Naive B cell (primary cell): ENCODE measurements at regions not wholly inside any gene's neighbourhood (a gene's known extent, or its start where the extent isn't known, plus 50 kb on each side); places are given as distances from the start of the nearest gene placed in this dataset.

Source experiments
- ATAC-seq, 2 donors: fragments of 150-1000 bp; cut with Tn5 transposase; 2 replicates each; pipeline ENCODE4 v1.10.0; 2021; ENCODE audit warnings: low read depth in 2 of 2, mild to moderate bottlenecking in 2 of 2, moderate library complexity in 2 of 2
- DNase-seq: peaks from one replicate; pipeline ENCODE4 v3.0.0; 2022
- H3K27ac Mint-ChIP-seq, 6 donors: one replicate each; pipeline ENCODE4 v1.8.0; 2020 to 2022; ENCODE audit warnings: mild to moderate bottlenecking in 6 of 6, mixed read lengths in 6 of 6, moderate library complexity in 5 of 6, inconsistent platforms in 2 of 6
- H3K27me3 Mint-ChIP-seq, 3 donors: one replicate each; pipeline ENCODE4 v1.8.0; 2021 to 2022; ENCODE audit warnings: mixed read lengths in 3 of 3, mild to moderate bottlenecking in 1 of 3
- H3K36me3 Mint-ChIP-seq, 2 donors: one replicate each; pipeline ENCODE4 v1.8.0; 2020 to 2022; ENCODE audit warnings: mixed read lengths in 2 of 2, inconsistent platforms in 1 of 2, mild to moderate bottlenecking in 1 of 2
- H3K4me1 Mint-ChIP-seq, 3 donors: one replicate each; pipeline ENCODE4 v1.8.0; 2020 to 2022; ENCODE audit warnings: mixed read lengths in 3 of 3, inconsistent platforms in 1 of 3, mild to moderate bottlenecking in 1 of 3, moderate library complexity in 1 of 3
- H3K4me3 Mint-ChIP-seq, 8 donors: one replicate each; pipeline ENCODE4 v1.8.0; 2020 to 2022; ENCODE audit warnings: mild to moderate bottlenecking in 8 of 8, mixed read lengths in 8 of 8, moderate library complexity in 8 of 8, inconsistent platforms in 2 of 8
- H3K9me3 Mint-ChIP-seq, 7 donors: one replicate each; pipeline ENCODE4 v1.8.0; 2020 to 2022; ENCODE audit warnings: mixed read lengths in 7 of 7, mild to moderate bottlenecking in 5 of 7, inconsistent platforms in 2 of 7, moderate library complexity in 1 of 7

GRCh38 chr6:148208298-148208697 is 134.3 kb upstream of the SASH1 start:
- H3K4me1 Mint-ChIP-seq, result peaks cover 4 to 17% (median 6%) of the 10 kb centered on the region in 3 donors
- H3K36me3 Mint-ChIP-seq, result no peaks in the 10 kb centered on the region
- DNase-seq, result no peak
- peak overlapping the region in 1 of 6 donors; percentile 21 for H3K27ac Mint-ChIP-seq
- no peak overlapping the region for H3K4me3 Mint-ChIP-seq
- peaks cover 58 to 71% (median 67%) of the 10 kb centered on the region in 3 donors for H3K27me3 Mint-ChIP-seq
- H3K9me3 Mint-ChIP-seq, result peaks cover 2 to 19% (median 8%) of the 10 kb centered on the region in 7 donors
- no peak for ATAC-seq

DNA sequence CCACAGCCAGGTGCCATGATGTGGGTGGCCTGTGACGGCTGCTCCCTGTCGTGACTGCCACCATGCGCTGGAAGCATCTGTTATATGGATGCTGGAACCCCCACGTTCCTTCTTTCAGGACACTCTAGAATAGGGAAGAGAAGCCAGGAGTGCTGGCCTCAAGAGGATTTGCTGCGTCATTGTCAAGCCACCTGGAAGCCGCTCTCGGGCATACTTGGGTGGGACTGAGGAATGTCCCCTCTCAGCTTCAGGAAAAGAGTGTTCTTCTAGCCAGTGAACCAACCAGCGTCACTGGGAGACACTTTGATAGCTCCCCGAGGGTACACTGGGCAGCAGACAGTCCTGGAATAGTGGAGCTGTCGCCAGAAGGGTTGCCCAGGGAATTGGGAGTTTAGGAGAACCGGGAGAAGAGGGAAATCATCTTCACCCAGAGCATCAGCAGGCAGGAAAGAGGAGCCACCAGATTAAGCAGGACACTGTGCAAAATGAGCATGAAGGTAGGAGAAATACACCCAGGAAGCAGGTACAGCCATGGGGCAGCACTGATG is 130.8 kb upstream of the SASH1 start:
- Mint-ChIP-seq H3K4me3 (no peak overlapping the region), H3K9me3 (peaks cover 0 to 6% (median 0%) of the 10 kb centered on the region in 7 donors), H3K27me3 (peaks cover 46 to 71% (median 57%) of the 10 kb centered on the region in 3 donors), H3K4me1 (no peaks in the 10 kb centered on the region), H3K27ac (no peak overlapping the region), H3K36me3 (no peaks in the 10 kb centered on the region)
- DNase-seq, result no peak
- ATAC-seq, result no peak

DNA sequence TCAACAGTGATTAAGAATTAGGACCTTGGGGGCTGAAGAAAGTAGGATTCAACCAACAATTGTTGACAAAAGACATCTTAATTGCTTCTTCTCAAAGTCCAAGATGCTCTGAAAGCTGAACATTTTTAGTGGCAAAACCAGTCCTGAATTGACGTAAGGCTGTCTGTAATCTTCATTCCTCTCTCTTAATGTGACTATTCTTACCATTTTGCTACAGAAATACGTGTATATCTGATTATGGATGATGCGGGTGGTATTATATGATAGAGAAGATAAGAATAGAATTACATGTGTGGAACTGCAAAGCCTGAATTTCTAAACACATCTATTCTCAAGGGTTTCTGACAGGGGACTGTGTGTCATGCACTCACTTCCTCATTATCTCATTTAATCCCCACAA is 130.3 kb upstream of the SASH1 start:
- H3K4me3 Mint-ChIP-seq, result no peak overlapping the region
- no peaks in the 10 kb centered on the region for H3K4me1 Mint-ChIP-seq
- DNase-seq (no peak), ATAC-seq (no peak)
- peaks cover 0 to 4% (median 0%) of the 10 kb centered on the region in 7 donors for H3K9me3 Mint-ChIP-seq
- no peaks in the 10 kb centered on the region for H3K36me3 Mint-ChIP-seq
- H3K27ac Mint-ChIP-seq, result no peak overlapping the region
- peaks cover 41 to 66% (median 52%) of the 10 kb centered on the region in 3 donors for H3K27me3 Mint-ChIP-seq

- DNase-seq, result no peak
- peaks cover 0 to 2% (median 0%) of the 10 kb centered on the region in 7 donors for H3K9me3 Mint-ChIP-seq
- H3K4me1 Mint-ChIP-seq, result peaks cover 0 to 4% (median 0%) of the 10 kb centered on the region in 3 donors
- H3K27ac Mint-ChIP-seq, result no peak overlapping the region
- no peak overlapping the region for H3K4me3 Mint-ChIP-seq
- H3K27me3 Mint-ChIP-seq, result peaks cover 31 to 58% (median 50%) of the 10 kb centered on the region in 3 donors
- H3K36me3 Mint-ChIP-seq, result no peaks in the 10 kb centered on the region
- ATAC-seq, result no peak
Observed at GRCh38 chr6:148213366-148213765, 129.3 kb upstream of the SASH1 start.

DNA sequence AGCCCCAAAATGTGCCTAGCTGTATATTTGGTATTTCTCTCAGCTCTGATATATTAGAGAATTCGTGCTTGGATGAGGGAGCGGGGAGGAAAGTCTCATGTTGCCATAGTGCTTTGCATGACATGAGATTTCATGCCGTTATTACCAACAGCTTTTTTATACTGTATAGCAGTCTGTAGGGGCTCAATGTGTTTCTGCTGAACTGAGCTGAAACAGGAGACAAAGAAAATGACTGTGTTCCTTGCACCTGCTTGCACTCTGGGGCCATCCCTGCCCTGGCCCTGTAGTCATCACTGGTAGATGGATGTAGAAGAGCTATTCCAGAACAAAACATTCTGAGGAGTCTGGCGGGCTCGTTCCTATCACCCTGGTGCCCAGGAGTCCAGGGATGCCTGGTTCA is 128.0 kb upstream of the SASH1 start:
- Mint-ChIP-seq H3K4me3 (no peak overlapping the region), H3K27me3 (peaks cover 32 to 60% (median 41%) of the 10 kb centered on the region in 3 donors), H3K9me3 (peaks cover 0 to 2% (median 0%) of the 10 kb centered on the region in 7 donors), H3K27ac (no peak overlapping the region), H3K4me1 (peaks cover 0 to 4% (median 0%) of the 10 kb centered on the region in 3 donors), H3K36me3 (no peaks in the 10 kb centered on the region)
- no peak for DNase-seq
- no peak for ATAC-seq

DNA sequence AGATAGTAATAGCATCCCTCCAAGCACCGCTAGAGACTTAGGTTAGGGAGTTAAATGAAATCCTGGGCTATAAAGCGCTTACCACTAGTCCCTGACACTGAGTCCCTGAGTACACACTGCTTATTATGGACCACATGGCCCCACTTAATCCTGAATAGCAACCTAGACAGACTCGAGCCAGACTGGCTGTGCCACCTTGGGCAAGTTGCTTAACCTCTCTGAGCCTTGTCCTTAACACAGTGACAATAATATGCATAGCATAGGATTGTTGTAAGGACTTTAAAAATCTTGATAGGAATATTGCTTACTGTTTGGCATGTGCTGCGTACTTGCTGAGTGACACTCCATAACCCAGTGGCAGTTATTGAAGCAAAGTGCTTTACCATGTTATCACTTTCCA is 125.6 kb upstream of the SASH1 start:
- no peak for ATAC-seq

DNA sequence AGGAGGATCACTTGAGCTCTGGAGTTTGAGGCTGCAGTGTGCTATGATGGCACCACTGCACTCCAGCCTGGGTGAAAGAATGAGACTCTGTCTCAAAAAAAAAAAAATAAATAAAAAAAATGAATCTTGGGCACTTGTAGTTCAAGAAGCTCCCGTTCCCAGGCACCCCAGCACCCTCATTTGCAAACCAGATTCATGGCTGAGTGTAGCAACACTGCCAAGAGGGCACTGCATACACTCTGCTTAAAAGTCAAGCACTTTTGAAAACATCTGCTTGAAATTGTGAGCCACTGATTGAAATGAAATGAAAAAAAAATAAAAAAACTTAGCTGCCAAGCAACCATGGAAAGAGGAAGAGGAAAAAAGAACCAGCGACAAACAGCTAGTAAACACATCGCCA is 124.7 kb upstream of the SASH1 start:
- peaks cover 37 to 45% (median 42%) of the 10 kb centered on the region in 3 donors for H3K27me3 Mint-ChIP-seq
- no peak for ATAC-seq
- H3K4me3 Mint-ChIP-seq, result peak overlapping the region in 1 of 8 donors; percentile 4
- peak overlapping the region in 1 of 6 donors; percentile 1 for H3K27ac Mint-ChIP-seq
- peaks cover 0 to 4% (median 0%) of the 10 kb centered on the region in 3 donors for H3K4me1 Mint-ChIP-seq
- DNase-seq, result no peak
- H3K9me3 Mint-ChIP-seq, result peaks cover 0 to 3% (median 0%) of the 10 kb centered on the region in 7 donors
- no peaks in the 10 kb centered on the region for H3K36me3 Mint-ChIP-seq

More for the DNA sequence above, 125.6 kb upstream of the SASH1 start:
- Mint-ChIP-seq H3K27me3 (peaks cover 44 to 50% (median 44%) of the 10 kb centered on the region in 3 donors), H3K27ac (no peak overlapping the region), H3K9me3 (peaks cover 0 to 2% (median 0%) of the 10 kb centered on the region in 7 donors), H3K4me1 (peaks cover 0 to 4% (median 0%) of the 10 kb centered on the region in 3 donors), H3K4me3 (no peak overlapping the region), H3K36me3 (no peaks in the 10 kb centered on the region)
- DNase-seq, result no peak

DNA sequence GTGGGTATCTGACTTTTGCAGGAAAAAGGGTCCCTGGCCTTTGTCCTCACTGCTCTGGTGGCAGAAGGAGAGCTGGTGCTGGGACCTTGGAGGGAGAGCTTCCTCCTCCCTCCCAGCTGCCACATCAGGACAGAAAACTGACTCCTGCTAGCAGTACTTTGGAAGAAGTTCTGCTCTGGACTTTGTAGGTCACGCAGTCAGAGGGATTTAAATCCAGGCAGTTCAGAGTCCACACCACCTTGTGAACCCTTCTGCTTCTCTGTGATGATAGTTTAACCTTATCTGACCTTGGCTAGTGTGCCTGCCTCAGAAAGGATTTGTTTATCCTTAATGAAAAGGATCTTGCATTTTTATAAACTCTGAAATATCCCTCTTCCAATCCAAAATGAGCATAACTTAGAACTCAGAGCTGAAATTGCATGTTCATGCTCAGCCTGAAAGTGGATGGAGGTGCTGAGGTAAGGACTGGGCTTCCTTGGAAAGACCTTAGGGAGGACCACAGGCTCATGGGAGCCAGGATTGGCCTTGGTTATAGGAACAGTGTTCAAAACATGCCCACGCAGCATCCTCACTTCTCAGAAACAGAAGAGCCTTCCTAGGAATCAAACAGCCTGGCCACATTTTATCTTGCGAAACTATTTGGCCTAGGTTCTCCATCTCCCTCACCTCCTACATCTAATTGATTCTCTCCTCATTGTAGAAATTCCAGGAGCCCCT is 123.9 kb upstream of the SASH1 start:
- H3K4me3 Mint-ChIP-seq, result no peak overlapping the region
- peaks cover 0 to 4% (median 0%) of the 10 kb centered on the region in 3 donors for H3K4me1 Mint-ChIP-seq
- no peak for DNase-seq
- H3K36me3 Mint-ChIP-seq, result no peaks in the 10 kb centered on the region
- peak overlapping the region in 1 of 6 donors; percentile 34 for H3K27ac Mint-ChIP-seq
- peaks cover 35 to 38% (median 36%) of the 10 kb centered on the region in 3 donors for H3K27me3 Mint-ChIP-seq
- H3K9me3 Mint-ChIP-seq, result peaks cover 0 to 3% (median 0%) of the 10 kb centered on the region in 7 donors
- no peak for ATAC-seq

DNA sequence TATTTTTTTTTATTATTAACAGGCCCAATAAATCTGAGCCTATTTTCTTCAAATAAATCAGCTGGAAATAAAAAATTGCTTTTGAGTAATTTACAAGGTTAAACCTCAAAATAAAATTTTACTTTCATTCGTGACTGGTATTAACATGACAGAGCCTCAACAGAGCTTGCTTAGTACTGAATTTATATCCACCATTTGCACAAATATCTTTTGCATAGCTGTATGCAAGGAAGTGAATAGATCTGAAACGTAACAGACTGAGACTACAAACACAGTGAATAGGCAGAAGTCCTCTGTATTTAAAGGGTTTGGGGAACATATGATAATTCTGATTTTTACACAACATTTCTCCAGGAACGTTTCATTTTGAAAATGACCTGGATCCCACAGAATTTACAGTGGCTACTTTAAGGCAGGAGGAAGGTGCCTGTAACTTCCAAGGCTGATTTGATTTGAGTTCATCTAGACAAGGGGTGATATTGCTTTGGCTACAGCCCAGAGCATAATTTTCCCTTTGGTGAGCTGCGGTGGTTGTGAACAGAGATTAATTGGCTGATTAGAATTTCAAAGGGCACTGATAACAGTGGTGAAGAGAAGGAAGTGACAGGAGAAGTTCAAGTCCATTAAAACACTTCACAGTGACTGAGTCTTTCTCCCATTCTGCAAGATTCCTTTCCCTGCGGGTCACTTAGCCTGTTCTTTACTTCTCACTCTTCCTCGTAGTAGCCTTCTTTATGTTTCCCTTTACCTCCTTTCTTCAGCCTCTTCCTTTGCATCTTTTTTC is 121.2 kb upstream of the SASH1 start:
- Mint-ChIP-seq H3K4me3 (no peak overlapping the region), H3K36me3 (no peaks in the 10 kb centered on the region), H3K4me1 (peaks cover 0 to 4% (median 0%) of the 10 kb centered on the region in 3 donors), H3K9me3 (peaks cover 0 to 3% (median 0%) of the 10 kb centered on the region in 7 donors), H3K27me3 (peaks cover 24 to 36% (median 35%) of the 10 kb centered on the region in 3 donors), H3K27ac (no peak overlapping the region)
- DNase-seq, result no peak
- ATAC-seq, result no peak

DNA sequence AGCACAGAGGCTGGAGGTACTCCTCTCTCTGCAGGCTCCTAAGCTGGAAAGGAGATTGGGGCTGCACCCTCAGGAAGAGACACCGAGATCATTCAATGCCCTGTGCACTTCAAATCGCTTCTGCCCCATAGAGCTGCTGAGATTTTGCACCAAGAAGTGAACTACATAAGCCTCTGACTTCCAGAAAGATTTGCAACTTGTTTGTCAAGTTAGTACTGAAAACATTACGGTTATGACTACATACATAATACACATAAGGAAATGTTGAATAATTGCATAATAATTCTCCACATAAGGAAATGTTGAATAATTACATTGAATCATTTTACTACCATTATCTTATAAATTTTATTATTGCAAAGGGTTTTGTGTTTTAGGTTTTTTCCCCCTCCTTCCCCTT is 120.3 kb upstream of the SASH1 start:
- H3K9me3 Mint-ChIP-seq, result peaks cover 0 to 3% (median 0%) of the 10 kb centered on the region in 7 donors
- DNase-seq (no peak), ATAC-seq (no peak)
- no peak overlapping the region for H3K4me3 Mint-ChIP-seq
- peaks cover 22 to 36% (median 35%) of the 10 kb centered on the region in 3 donors for H3K27me3 Mint-ChIP-seq
- no peak overlapping the region for H3K27ac Mint-ChIP-seq
- H3K36me3 Mint-ChIP-seq, result no peaks in the 10 kb centered on the region
- H3K4me1 Mint-ChIP-seq, result peaks cover 0 to 4% (median 0%) of the 10 kb centered on the region in 3 donors

DNA sequence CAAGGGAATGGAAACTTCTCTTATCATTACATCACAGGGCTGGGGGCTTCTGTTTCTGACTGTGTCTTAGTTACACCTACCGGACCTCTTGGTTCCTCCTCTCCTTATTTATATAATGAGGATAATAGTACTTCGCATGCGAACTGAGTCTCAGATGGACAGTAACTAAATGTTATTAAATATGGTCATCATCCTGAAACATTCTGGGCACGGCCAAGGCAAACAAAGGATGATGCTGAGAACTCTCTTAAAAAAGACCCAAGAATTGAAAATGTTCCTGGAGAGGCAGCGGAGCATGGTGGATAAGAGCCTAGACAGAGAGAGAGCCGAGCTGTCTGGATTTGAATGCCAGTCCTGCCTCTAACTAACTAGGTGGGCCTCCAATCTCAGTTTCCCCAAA is 119.8 kb upstream of the SASH1 start:
- H3K36me3 Mint-ChIP-seq, result no peaks in the 10 kb centered on the region
- peaks cover 22 to 40% (median 35%) of the 10 kb centered on the region in 3 donors for H3K27me3 Mint-ChIP-seq
- DNase-seq (no peak), ATAC-seq (no peak)
- no peak overlapping the region for H3K27ac Mint-ChIP-seq
- H3K9me3 Mint-ChIP-seq, result peaks cover 0 to 3% (median 0%) of the 10 kb centered on the region in 7 donors
- H3K4me1 Mint-ChIP-seq, result peaks cover 0 to 4% (median 0%) of the 10 kb centered on the region in 3 donors
- H3K4me3 Mint-ChIP-seq, result no peak overlapping the region

DNA sequence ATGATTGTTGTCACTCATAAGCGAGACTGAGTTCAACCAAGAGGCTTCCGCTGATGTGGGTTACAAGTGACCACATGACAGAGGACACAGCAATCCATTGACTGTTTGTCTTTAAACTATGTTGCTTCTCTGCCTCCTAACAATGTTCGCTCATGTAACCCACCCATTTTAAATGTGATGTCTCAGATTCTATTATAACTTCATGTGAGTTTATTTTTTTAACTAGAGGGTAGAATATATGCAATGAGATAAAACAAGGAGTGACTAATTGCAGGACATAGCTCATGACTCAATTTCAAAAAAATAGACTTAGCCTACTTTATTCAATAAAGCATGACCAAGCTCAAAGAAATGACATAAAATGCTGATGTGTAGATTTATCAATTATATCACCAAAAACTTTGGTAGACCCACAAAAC is 119.2 kb upstream of the SASH1 start:
- Mint-ChIP-seq H3K4me3 (no peak overlapping the region), H3K27me3 (peaks cover 24 to 35% (median 34%) of the 10 kb centered on the region in 3 donors), H3K4me1 (no peaks in the 10 kb centered on the region), H3K27ac (no peak overlapping the region), H3K36me3 (no peaks in the 10 kb centered on the region), H3K9me3 (peaks cover 0 to 3% (median 0%) of the 10 kb centered on the region in 7 donors)
- DNase-seq, result no peak
- no peak for ATAC-seq

- no peaks in the 10 kb centered on the region for H3K36me3 Mint-ChIP-seq
- H3K27me3 Mint-ChIP-seq, result peaks cover 7 to 22% (median 15%) of the 10 kb centered on the region in 3 donors
- H3K9me3 Mint-ChIP-seq, result peaks cover 0 to 3% (median 0%) of the 10 kb centered on the region in 7 donors
- no peak overlapping the region for H3K4me3 Mint-ChIP-seq
- no peak overlapping the region for H3K27ac Mint-ChIP-seq
- H3K4me1 Mint-ChIP-seq, result no peaks in the 10 kb centered on the region
- DNase-seq (no peak), ATAC-seq (no peak)
Observed at GRCh38 chr6:148225871-148226270, 116.8 kb upstream of the SASH1 start.
